ENCODE measurements at regions not wholly inside any gene's neighbourhood (a gene's known extent, or its start where the extent isn't known, plus 50 kb on each side); places are given as distances from the start of the nearest gene placed in this dataset.

GRCh38 chr11:111128076-111128870 lies 117.3 kb upstream of the POU2AF2 start:
- no peak for TF ChIP-seq CTCF (IDR thresholded peaks at IDR 0.05; ENCODE audit: insufficient read depth, low read length, poor library complexity, severe bottlenecking)
- TF ChIP-seq EZH2phosphoT487 (conservative IDR thresholded peaks at IDR 0.05; ENCODE audit: low read length) = no peak
